H9 (cell line): ENCODE measurements at regions not wholly inside any gene's neighbourhood (a gene's known extent, or its start where the extent isn't known, plus 50 kb on each side); places are given as distances from the start of the nearest gene placed in this dataset.

ENCODE experiments used
- DNase-seq: peaks from one replicate; pipeline ENCODE4 v3.0.0-alpha.2; 2017
- H2AFZ ChIP-seq: one replicate; pipeline ENCODE4 v1.6.1; 2013; ENCODE audit warnings: mild to moderate bottlenecking, low read length, control low read depth, moderate library complexity
- H2AK5ac ChIP-seq: 2 replicates; pipeline ENCODE4 v1.6.1; 2013; ENCODE audit warnings: low read length, control low read depth, mixed read lengths; ENCODE audit not compliant: insufficient read length
- H2BK120ac ChIP-seq: one replicate; pipeline ENCODE4 v1.6.1; 2013; ENCODE audit warnings: low read depth, mild to moderate bottlenecking, low read length, control low read depth, inconsistent platforms; ENCODE audit not compliant: poor library complexity, severe bottlenecking
- H2BK12ac ChIP-seq: 2 replicates; pipeline ENCODE4 v1.6.1; 2013; ENCODE audit warnings: low read length, control low read depth, mixed read lengths, low read depth; ENCODE audit not compliant: insufficient read length
- H2BK15ac ChIP-seq: 2 replicates; pipeline ENCODE4 v1.6.1; 2013; ENCODE audit warnings: low read depth, low read length, control low read depth
- H2BK20ac ChIP-seq: one replicate; pipeline ENCODE4 v1.6.1; 2013; ENCODE audit warnings: low read depth, mild to moderate bottlenecking, low read length, control low read depth, inconsistent platforms; ENCODE audit not compliant: poor library complexity, severe bottlenecking
- H2BK5ac ChIP-seq: 2 replicates; pipeline ENCODE4 v1.6.1; 2013; ENCODE audit warnings: low read length, control low read depth, mixed read lengths; ENCODE audit not compliant: insufficient read length
- H3K14ac ChIP-seq: 2 replicates; pipeline ENCODE4 v1.6.1; 2013; ENCODE audit warnings: low read length, control low read depth; ENCODE audit not compliant: insufficient read depth
- H3K18ac ChIP-seq: 2 replicates; pipeline ENCODE4 v1.6.1; 2013; ENCODE audit warnings: low read depth, mild to moderate bottlenecking, mixed read lengths, low read length, control low read depth; ENCODE audit not compliant: insufficient read length
- H3K23ac ChIP-seq: 2 replicates; pipeline ENCODE4 v1.6.1; 2013; ENCODE audit warnings: low read length, control low read depth, mixed read lengths, low read depth; ENCODE audit not compliant: insufficient read length
- H3K23me2 ChIP-seq: 2 replicates; pipeline ENCODE4 v1.6.1; 2013; ENCODE audit warnings: low read depth, mild to moderate bottlenecking, mixed read lengths, low read length, control low read depth; ENCODE audit not compliant: insufficient read length, poor library complexity, severe bottlenecking
- H3K27ac ChIP-seq: 2 replicates; pipeline ENCODE4 v1.5.1; 2013; ENCODE audit warnings: low read length, control low read depth, mixed read lengths, low read depth; ENCODE audit not compliant: insufficient read length
- H3K27me3 ChIP-seq: 2 replicates; pipeline ENCODE4 v1.6.1; 2013; ENCODE audit warnings: low read length, control low read depth, inconsistent platforms; ENCODE audit not compliant: insufficient read depth
- H3K4ac ChIP-seq: 2 replicates; pipeline ENCODE4 v1.6.1; 2013; ENCODE audit warnings: low read depth, mild to moderate bottlenecking, control low read depth, inconsistent platforms, low read length, moderate library complexity
- H3K4me1 ChIP-seq: 2 replicates; pipeline ENCODE4 v1.6.1; 2013; ENCODE audit warnings: low read length, control low read depth, inconsistent platforms; ENCODE audit not compliant: insufficient read depth
- H3K4me2 ChIP-seq: 2 replicates; pipeline ENCODE4 v1.6.1; 2013; ENCODE audit warnings: low read length, control low read depth, mixed read lengths; ENCODE audit not compliant: insufficient read length, insufficient read depth
- H3K56ac ChIP-seq: 2 replicates; pipeline ENCODE4 v1.6.1; 2013; ENCODE audit warnings: low read depth, mild to moderate bottlenecking, mixed read lengths, low read length, control low read depth; ENCODE audit not compliant: insufficient read length
- H3K79me1 ChIP-seq: 2 replicates; pipeline ENCODE4 v1.6.1; 2013; ENCODE audit warnings: low read depth, mild to moderate bottlenecking, moderate library complexity, low read length, control low read depth, inconsistent platforms; ENCODE audit not compliant: insufficient read depth, poor library complexity, severe bottlenecking
- H3K79me2 ChIP-seq: 2 replicates; pipeline ENCODE4 v1.6.1; 2013; ENCODE audit warnings: low read length, control low read depth, inconsistent platforms; ENCODE audit not compliant: insufficient read depth
- H3K9ac ChIP-seq: 2 replicates; pipeline ENCODE4 v1.6.1; 2013; ENCODE audit warnings: low read length, control low read depth, mixed read lengths; ENCODE audit not compliant: insufficient read length; ENCODE audit errors: extremely low read depth
- H3K9me3 ChIP-seq: one replicate; pipeline ENCODE4 v1.6.1; 2013; ENCODE audit warnings: low read depth, low read length, inconsistent platforms; ENCODE audit not compliant: control insufficient read depth
- H3T11ph ChIP-seq: one replicate; pipeline ENCODE4 v1.6.1; 2013; ENCODE audit warnings: mild to moderate bottlenecking, low read length, control low read depth, inconsistent platforms
- H4K20me1 ChIP-seq: one replicate; pipeline ENCODE4 v1.6.1; 2013; ENCODE audit not compliant: control insufficient read depth, insufficient read length, insufficient read depth
- H4K5ac ChIP-seq: 2 replicates; pipeline ENCODE4 v1.6.1; 2013; ENCODE audit warnings: low read depth, mild to moderate bottlenecking, mixed read lengths, low read length, control low read depth; ENCODE audit not compliant: insufficient read length
- H4K8ac ChIP-seq: replicated peaks from 2 replicates; pipeline ENCODE4 v1.6.1; 2013; ENCODE audit warnings: low read length, control low read depth, mixed read lengths, low read depth; ENCODE audit not compliant: insufficient read length
- H4K91ac ChIP-seq: 2 replicates; pipeline ENCODE4 v1.6.1; 2013; ENCODE audit warnings: low read depth, mild to moderate bottlenecking, moderate library complexity, mixed read lengths, low read length, control low read depth; ENCODE audit not compliant: insufficient read length
- H3K27ac Mint-ChIP-seq, 3 experiments: 2 replicates in 2 of 3; 3 replicates in 1 of 3; pipeline ENCODE4 v1.8.0; 2020 to 2021; ENCODE audit warnings: mixed read lengths in 3 of 3, mild to moderate bottlenecking in 1 of 3, moderate library complexity in 1 of 3
- H3K27me3 Mint-ChIP-seq: 2 replicates; pipeline ENCODE4 v1.8.0; 2021; ENCODE audit warnings: low read depth, mild to moderate bottlenecking, moderate library complexity, mixed read lengths
- H3K36me3 Mint-ChIP-seq, 3 experiments: 2 replicates in 2 of 3; 3 replicates in 1 of 3; pipeline ENCODE4 v1.8.0; 2020 to 2021; ENCODE audit warnings: low read depth in 3 of 3, mixed read lengths in 3 of 3; ENCODE audit not compliant: insufficient read depth in 1 of 3
- H3K4me1 Mint-ChIP-seq, 2 experiments: 2 replicates each; pipeline ENCODE4 v1.8.0; 2020; ENCODE audit warnings: mixed read lengths in 2 of 2
- H3K4me3 Mint-ChIP-seq, 2 experiments: 2 replicates in 1 of 2; 3 replicates in 1 of 2; pipeline ENCODE4 v1.8.0; 2020 to 2021; ENCODE audit warnings: mild to moderate bottlenecking in 2 of 2, mixed read lengths in 2 of 2, moderate library complexity in 1 of 2
- H3K9me3 Mint-ChIP-seq, 2 experiments: 2 replicates in 1 of 2; 3 replicates in 1 of 2; pipeline ENCODE4 v1.8.0; 2020; ENCODE audit warnings: mild to moderate bottlenecking in 2 of 2, mixed read lengths in 2 of 2, moderate library complexity in 1 of 2
- WGBS: extraction: QIAGEN DNeasy Blood & Tissue Kit; methylation state at CpG from one replicate; pipeline ENCODE4 v1.1.7; 2013; ENCODE audit warnings: missing lambda C conversion rate, low lambda C conversion rate, mixed read lengths; ENCODE audit not compliant: insufficient read length; ENCODE audit errors: extremely low coverage; 5-methylcytosine and 5-hydroxymethylcytosine counted together
- TF ChIP-seq, protein P1 (sequence below): fragments of 200-600 bp; sonication (generic); conservative IDR thresholded peaks from 3 replicates; pipeline ENCODE4 v1.8.0; 2021; ENCODE audit warnings: antibody characterized with exemption, mild to moderate bottlenecking

DNA sequence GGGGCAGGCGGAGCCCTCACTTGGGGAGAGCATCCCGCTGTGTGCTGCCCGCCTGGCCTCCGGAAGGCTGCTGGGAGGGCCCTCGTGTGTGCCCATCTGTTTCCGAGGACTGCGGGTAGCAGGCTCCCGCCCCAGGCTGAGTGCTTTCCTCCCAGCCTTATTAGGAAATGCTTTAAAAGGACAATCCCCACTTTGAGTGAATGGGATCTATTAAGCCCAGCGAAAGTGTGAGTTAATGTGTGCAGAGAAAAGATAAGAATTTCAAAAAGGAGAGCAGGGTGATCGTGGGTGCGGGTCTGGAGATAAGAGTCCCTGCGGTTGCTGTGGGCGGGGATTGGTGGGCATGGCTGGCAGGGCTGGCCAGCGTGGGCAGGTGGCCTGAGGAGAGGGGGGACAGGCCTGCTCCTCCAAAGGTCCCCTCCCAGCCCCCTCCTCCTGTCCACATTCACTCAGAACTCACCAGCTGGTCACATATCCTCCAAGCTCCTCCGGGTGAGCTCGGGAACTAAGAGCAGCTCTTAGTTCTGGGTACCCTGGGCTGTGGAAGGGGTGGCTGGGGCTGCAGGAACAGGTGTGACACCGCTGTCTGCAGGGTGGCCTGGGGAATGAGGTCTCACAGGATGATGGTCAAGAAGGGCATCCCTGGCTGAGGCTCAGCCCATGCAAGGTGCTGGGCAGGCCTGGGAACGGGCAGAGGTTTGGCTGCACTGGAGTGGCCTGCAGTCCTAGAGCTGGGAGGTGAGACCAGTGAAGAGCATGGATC is 1260.3 kb downstream of the BRD1 start:
- no peak overlapping the region for H3K4me2 ChIP-seq
- TF ChIP-seq, protein P1, sequence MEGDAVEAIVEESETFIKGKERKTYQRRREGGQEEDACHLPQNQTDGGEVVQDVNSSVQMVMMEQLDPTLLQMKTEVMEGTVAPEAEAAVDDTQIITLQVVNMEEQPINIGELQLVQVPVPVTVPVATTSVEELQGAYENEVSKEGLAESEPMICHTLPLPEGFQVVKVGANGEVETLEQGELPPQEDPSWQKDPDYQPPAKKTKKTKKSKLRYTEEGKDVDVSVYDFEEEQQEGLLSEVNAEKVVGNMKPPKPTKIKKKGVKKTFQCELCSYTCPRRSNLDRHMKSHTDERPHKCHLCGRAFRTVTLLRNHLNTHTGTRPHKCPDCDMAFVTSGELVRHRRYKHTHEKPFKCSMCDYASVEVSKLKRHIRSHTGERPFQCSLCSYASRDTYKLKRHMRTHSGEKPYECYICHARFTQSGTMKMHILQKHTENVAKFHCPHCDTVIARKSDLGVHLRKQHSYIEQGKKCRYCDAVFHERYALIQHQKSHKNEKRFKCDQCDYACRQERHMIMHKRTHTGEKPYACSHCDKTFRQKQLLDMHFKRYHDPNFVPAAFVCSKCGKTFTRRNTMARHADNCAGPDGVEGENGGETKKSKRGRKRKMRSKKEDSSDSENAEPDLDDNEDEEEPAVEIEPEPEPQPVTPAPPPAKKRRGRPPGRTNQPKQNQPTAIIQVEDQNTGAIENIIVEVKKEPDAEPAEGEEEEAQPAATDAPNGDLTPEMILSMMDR: no peak
- no peaks in the 10 kb centered on the region for H3K79me1 ChIP-seq
- H3K9ac ChIP-seq: no peak overlapping the region
- no peak overlapping the region for H2BK120ac ChIP-seq
- H3K56ac ChIP-seq: no peak overlapping the region
- no peak overlapping the region; a peak in 1 of 7 replicates for H3K27ac Mint-ChIP-seq
- no peaks in the 10 kb centered on the region for H3K4me1 ChIP-seq
- no peak overlapping the region for H2BK12ac ChIP-seq
- H3T11ph ChIP-seq: no peak overlapping the region
- peaks cover 0 to 5% of the 10 kb centered on the region in 2 experiments; a peak in 1 of 4 replicates for H3K4me1 Mint-ChIP-seq
- H3K9me3 ChIP-seq: no peaks in the 10 kb centered on the region
- no peak overlapping the region for H2BK5ac ChIP-seq
- no peak overlapping the region for H4K5ac ChIP-seq
- no peak overlapping the region; the same call in 1 of the 2 replicates for H3K14ac ChIP-seq
- H2BK20ac ChIP-seq: no peak overlapping the region
- no peaks in the 10 kb centered on the region for H3K23me2 ChIP-seq
- DNase-seq: no peak
- no peak overlapping the region for H3K27ac ChIP-seq
- H4K91ac ChIP-seq: no peak overlapping the region
- peaks cover 5% of the 10 kb centered on the region for H4K20me1 ChIP-seq
- no peak overlapping the region for H3K4me3 Mint-ChIP-seq
- H3K9me3 Mint-ChIP-seq: peaks cover 18 to 22% of the 10 kb centered on the region in 2 experiments
- H2AFZ ChIP-seq: no peak overlapping the region
- peaks cover 19 to 23% (median 20%) of the 10 kb centered on the region in 3 experiments for H3K36me3 Mint-ChIP-seq
- H3K18ac ChIP-seq: no peak overlapping the region
- no CpG with 5 or more reads among the region's 18 CpGs for WGBS
- no peaks in the 10 kb centered on the region for H3K27me3 ChIP-seq
- H3K79me2 ChIP-seq: no peaks in the 10 kb centered on the region; the same call in 1 of the 2 replicates
- H3K27me3 Mint-ChIP-seq: peaks cover 10% of the 10 kb centered on the region
- no peak overlapping the region for H2BK15ac ChIP-seq
- no peak overlapping the region for H3K4ac ChIP-seq
- no peak overlapping the region for H2AK5ac ChIP-seq
- no peak overlapping the region for H3K23ac ChIP-seq
- no peak overlapping the region for H4K8ac ChIP-seq
